Ascending aorta (tissue), 2 donors: ENCODE measurements at regions not wholly inside any gene's neighbourhood (a gene's known extent, or its start where the extent isn't known, plus 50 kb on each side); places are given as distances from the start of the nearest gene placed in this dataset.

ENCODE experiments used
- DNase-seq, 2 donors: peaks; one replicate each; pipeline ENCODE4 v3.0.0-alpha.2; 2019; ENCODE audit warnings: low spot score in 2 of 2
- H3K27ac ChIP-seq, 2 donors: fragments of 200-600 bp; sonication (generic); one replicate each; pipeline ENCODE4 v1.5.1; 2016 to 2017; ENCODE audit warnings: mild to moderate bottlenecking in 1 of 2
- H3K27me3 ChIP-seq: fragments of 200-600 bp; sonication (generic); one replicate; pipeline ENCODE4 v1.5.1; 2017
- H3K36me3 ChIP-seq, 2 donors: fragments of 200-600 bp; sonication (generic); one replicate each; pipeline ENCODE4 v1.5.1; 2016
- H3K4me1 ChIP-seq, 2 donors: fragments of 200-600 bp; sonication (generic); one replicate each; pipeline ENCODE4 v1.5.1; 2016 to 2017; ENCODE audit warnings: mild to moderate bottlenecking in 1 of 2
- H3K4me3 ChIP-seq, 2 donors: fragments of 200-600 bp; sonication (generic); one replicate each; pipeline ENCODE4 v1.5.1; 2016 to 2017; ENCODE audit warnings: mild to moderate bottlenecking in 1 of 2
- H3K9me3 ChIP-seq, 2 donors: fragments of 200-600 bp; sonication (generic); one replicate each; pipeline ENCODE4 v1.5.1; 2016
- CTCF ChIP-seq, 3 experiments: fragments of 200-600 bp in 2 of 3; fragments of 450-650 bp in 1 of 3; sonication (generic) in 2 of 3; IDR thresholded peaks; one replicate each; pipeline ENCODE4 v1.5.1; 2016 to 2019; ENCODE audit warnings: antibody characterized with exemption in 3 of 3, mild to moderate bottlenecking in 1 of 3, moderate library complexity in 1 of 3
- intact Hi-C: fragments of 100-400 bp; cut with DNase I; formaldehyde crosslinking; loops from one replicate; pipeline ENCODE4 v1.15.1; 2023

DNA sequence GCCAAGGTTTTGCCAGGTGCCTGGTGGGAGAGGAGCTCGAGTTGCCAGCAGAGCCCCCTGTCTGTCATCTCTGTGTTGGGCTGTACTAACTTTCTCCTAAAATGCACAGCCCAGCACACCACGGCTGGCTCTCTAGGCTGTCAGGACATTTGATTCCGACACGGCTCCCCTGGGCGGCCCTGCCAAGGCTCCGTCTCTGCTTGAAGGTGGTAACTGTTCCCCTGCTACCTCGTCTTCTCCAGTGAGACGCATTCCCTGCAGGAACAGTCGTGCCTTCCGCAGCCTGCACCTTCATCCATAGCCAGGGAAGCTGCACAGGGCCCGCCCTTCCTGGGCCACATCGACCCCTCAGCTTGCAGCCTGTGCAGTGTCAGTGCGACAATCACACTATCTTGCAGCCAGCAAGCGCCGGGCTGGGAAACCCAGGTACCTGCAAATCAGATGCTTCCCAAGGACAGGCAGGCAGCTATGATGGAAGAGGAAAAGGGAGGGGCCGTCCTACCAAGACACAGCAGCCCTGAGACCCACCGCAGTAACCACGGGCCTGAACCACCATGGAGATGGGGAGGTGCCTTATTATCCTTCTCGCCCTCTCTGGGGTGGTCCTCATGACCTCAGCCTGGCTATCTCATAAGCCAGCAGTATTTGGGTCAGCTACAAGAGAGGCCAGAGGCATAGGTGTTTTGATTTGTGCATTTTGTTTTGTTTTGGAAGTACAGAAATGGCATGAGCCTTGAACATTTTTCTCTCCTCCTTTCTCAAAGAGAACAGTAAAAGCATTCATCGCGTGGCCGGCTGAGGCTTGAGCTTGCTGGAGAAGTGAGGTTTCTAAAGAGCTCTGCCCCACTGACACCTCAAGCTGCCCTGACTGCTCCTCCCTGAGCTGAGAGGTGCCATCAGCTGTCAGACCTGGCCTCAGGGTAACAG lies 361.7 kb upstream of the TNRC6C start:
- intact Hi-C loops = no loop called here
- no peak for DNase-seq

DNA sequence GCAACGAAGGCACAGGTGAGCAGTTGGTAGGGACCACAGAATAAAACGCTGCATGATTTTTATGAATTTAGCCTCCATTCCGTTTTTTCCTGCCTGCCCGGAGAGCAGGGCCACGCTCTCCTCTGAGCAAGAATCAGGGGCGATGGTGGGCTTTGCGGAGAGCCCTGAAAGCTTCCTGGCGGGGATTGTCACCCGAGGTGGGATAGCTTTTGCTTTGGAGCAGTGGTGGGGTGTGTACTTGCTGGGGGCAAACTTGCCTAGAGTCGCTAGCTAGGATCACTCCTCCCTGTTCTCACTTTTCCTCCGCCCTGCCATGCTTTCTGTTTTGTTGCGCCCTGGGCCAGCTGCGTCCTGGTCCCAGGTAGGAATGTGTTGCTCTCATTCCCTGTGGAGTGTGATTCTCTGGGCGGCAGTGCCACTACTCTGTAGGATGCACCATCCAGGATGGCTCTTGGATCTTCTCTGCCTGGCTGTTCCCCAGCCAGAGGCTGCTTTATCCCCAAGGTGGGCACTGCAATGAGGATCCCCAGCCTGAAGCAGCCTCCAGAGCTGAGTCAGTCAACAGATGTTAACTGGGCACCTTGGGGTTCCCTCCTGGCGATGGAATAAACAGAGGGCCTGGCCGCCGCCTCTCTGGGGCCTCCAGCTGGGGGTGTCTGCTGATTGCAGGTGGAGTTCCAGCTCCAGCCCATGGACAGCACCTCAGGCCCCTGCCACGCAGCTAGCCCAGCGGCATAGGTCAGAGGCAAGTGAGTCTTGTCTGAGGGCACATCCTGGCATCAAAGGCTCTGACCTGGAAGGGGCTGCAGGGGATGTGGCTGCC lies 360.9 kb upstream of the TNRC6C start:
- Histone ChIP-seq H3K27me3 (no peaks in the 10 kb centered on the region), H3K27ac (no peak overlapping the region), H3K4me1 (peaks cover 14 to 21% of the 10 kb centered on the region in 2 donors), H3K36me3 (no peaks in the 10 kb centered on the region), H3K9me3 (no peaks in the 10 kb centered on the region), H3K4me3 (no peak overlapping the region)
- TF ChIP-seq CTCF (IDR thresholded peaks at IDR 0.05) = no peak
- intact Hi-C loops = no loop called here
- DNase-seq = no peak

More for the DNA sequence above, 361.7 kb upstream of the TNRC6C start:
- Histone ChIP-seq H3K27ac (no peak overlapping the region), H3K9me3 (no peaks in the 10 kb centered on the region), H3K4me1 (peaks cover 13 to 18% of the 10 kb centered on the region in 2 donors), H3K36me3 (no peaks in the 10 kb centered on the region), H3K4me3 (no peak overlapping the region), H3K27me3 (no peaks in the 10 kb centered on the region)
- TF ChIP-seq CTCF (IDR thresholded peaks at IDR 0.05) = no peak

- Histone ChIP-seq H3K4me1 (peaks cover 19 to 27% of the 10 kb centered on the region in 2 donors), H3K27me3 (no peaks in the 10 kb centered on the region), H3K9me3 (no peaks in the 10 kb centered on the region), H3K4me3 (no peak overlapping the region), H3K36me3 (no peaks in the 10 kb centered on the region), H3K27ac (no peak overlapping the region)
- no peak for DNase-seq
- TF ChIP-seq CTCF (IDR thresholded peaks at IDR 0.05) = no peak
- intact Hi-C loops = no loop called here
Measured at GRCh38 chr17:77598241-77598620, 360.3 kb upstream of the TNRC6C start.

DNA sequence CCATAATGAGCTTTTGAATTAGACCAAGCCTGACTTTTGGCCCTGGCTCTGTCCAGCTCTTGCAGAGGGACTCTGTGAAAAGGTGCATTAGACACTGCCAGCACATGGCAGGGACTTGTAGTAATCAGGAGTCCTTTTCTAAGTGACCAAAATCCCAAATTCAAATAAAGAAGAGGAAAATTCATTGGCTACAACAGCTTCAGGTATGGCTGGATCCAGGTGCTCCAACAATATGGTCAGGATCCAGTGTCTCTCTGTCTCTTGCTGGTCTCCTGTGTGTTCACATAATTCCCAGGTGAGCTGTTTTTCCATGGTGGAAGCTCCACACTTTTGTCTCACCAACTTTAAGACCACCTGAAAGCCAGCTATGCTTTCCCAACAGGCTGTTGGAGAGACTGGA lies 358.8 kb upstream of the TNRC6C start:
- peaks cover 23 to 38% of the 10 kb centered on the region in 2 donors for H3K4me1 ChIP-seq
- no peaks in the 10 kb centered on the region for H3K36me3 ChIP-seq
- no peaks in the 10 kb centered on the region for H3K27me3 ChIP-seq
- no peak for TF ChIP-seq CTCF (IDR thresholded peaks at IDR 0.05)
- intact Hi-C loops = loop anchor here (2.0 to 5.0 kb wide), 6 partner anchors 57 to 573 kb away; no protein-coding TSS in a partner anchor
- no peaks in the 10 kb centered on the region for H3K9me3 ChIP-seq
- no peak overlapping the region for H3K4me3 ChIP-seq
- no peak for DNase-seq
- peak overlapping the region; percentile 98 to 99 for H3K27ac ChIP-seq

DNA sequence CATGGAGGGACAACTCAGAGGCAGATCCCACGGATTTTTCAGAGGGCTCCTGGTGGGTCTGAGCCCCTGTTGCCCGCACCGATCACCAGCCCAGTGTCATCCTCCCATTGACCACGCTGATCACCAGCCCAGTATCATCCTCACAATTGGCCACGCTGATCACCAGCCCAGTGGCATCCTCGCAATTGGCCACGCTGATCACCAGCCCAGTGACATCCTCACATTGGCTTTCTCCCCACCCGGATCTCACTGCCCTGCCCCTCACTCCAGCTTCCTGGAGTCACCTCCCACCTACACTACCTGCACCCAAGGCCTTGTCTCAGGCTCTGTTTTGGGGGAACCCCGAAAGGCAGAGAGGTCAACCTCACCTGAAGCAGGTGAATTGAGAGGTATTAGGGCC lies 358.2 kb upstream of the TNRC6C start:
- TF ChIP-seq CTCF (IDR thresholded peaks at IDR 0.05) = no peak
- Histone ChIP-seq H3K9me3 (no peaks in the 10 kb centered on the region), H3K27me3 (no peaks in the 10 kb centered on the region), H3K27ac (peak overlapping the region; percentile 98 to 99), H3K4me1 (peaks cover 23 to 38% of the 10 kb centered on the region in 2 donors), H3K4me3 (no peak overlapping the region), H3K36me3 (no peaks in the 10 kb centered on the region)
- intact Hi-C loops = loop anchor here (2.0 to 5.0 kb wide), 6 partner anchors 58 to 572 kb away; no protein-coding TSS in a partner anchor
- no peak for DNase-seq
